Thyroid gland (tissue), 4 donors: ENCODE measurements at regions not wholly inside any gene's neighbourhood (a gene's known extent, or its start where the extent isn't known, plus 50 kb on each side); places are given as distances from the start of the nearest gene placed in this dataset.

Experiments
- DNase-seq, 2 donors: peaks; one replicate each; pipeline ENCODE4 v3.0.0-alpha.2; 2019
- H3K27ac ChIP-seq, 3 donors: fragments of 200-600 bp; sonication (generic); 1 replicate in 2 of 3; 2 replicates in 1 of 3; pipeline ENCODE4 v1.5.1; 2016 to 2019; ENCODE audit warnings: mild to moderate bottlenecking in 1 of 3, moderate library complexity in 1 of 3
- H3K27me3 ChIP-seq: fragments of 200-600 bp; sonication (generic); one replicate; pipeline ENCODE4 v1.5.1; 2019
- H3K36me3 ChIP-seq, 2 donors: fragments of 200-600 bp; sonication (generic); one replicate each; pipeline ENCODE4 v1.5.1; 2016 to 2019
- H3K4me1 ChIP-seq, 2 donors: fragments of 200-600 bp; sonication (generic); one replicate each; pipeline ENCODE4 v1.5.1; 2017 to 2019
- H3K4me3 ChIP-seq, 3 donors: fragments of 200-600 bp; sonication (generic); replicated peaks in 1 of 3; 1 replicate in 2 of 3; 2 replicates in 1 of 3; pipeline ENCODE4 v1.5.1; 2016; ENCODE audit warnings: mild to moderate bottlenecking in 1 of 3
- H3K9me3 ChIP-seq: fragments of 200-600 bp; sonication (generic); one replicate; pipeline ENCODE4 v1.5.1; 2017
- CTCF ChIP-seq, 6 experiments: fragments of 200-600 bp in 3 of 6; fragments of 450-650 bp in 3 of 6; sonication (generic) in 3 of 6; IDR thresholded peaks; one replicate each; pipeline ENCODE4 v1.5.1; 2016 to 2019; ENCODE audit warnings: antibody characterized with exemption in 6 of 6, mild to moderate bottlenecking in 2 of 6, inconsistent platforms in 1 of 6, moderate library complexity in 1 of 6
- POLR2A ChIP-seq, 2 donors: fragments of 450-650 bp; IDR thresholded peaks; one replicate each; pipeline ENCODE4 v1.6.1; 2017; ENCODE audit warnings: antibody characterized with exemption in 2 of 2, mild to moderate bottlenecking in 2 of 2, moderate library complexity in 1 of 2
- WGBS, 2 donors: methylation state at CpG; one replicate each; pipeline ENCODE4 v1.1.5; 2017; 5-methylcytosine and 5-hydroxymethylcytosine counted together
- intact Hi-C: fragments of 100-400 bp; cut with DNase I; formaldehyde crosslinking; loops from one replicate; pipeline ENCODE4 v1.15.1; 2023

GRCh38 chr15:70473581-70474370, 289.6 kb downstream of the UACA start:
- no peaks in the 10 kb centered on the region for H3K9me3 ChIP-seq
- 40 to 45% methylated on average over 15 of the region's 15 CpGs for WGBS, 2 donors
- TF ChIP-seq CTCF (IDR thresholded peaks at IDR 0.05) (no peak), POLR2A (IDR thresholded peaks at IDR 0.05) (no peak)
- H3K27me3 ChIP-seq, result no peaks in the 10 kb centered on the region
- H3K4me3 ChIP-seq, result no peak overlapping the region
- DNase-seq, result peak in 1 of 2 donors; percentile 11
- intact Hi-C loops, result loop anchor here (5.0 kb wide), 1 partner anchor 746 kb away; no protein-coding TSS in a partner anchor
- no peak overlapping the region for H3K27ac ChIP-seq
- no peaks in the 10 kb centered on the region for H3K36me3 ChIP-seq
- peaks cover 0 to 15% of the 10 kb centered on the region in 2 donors for H3K4me1 ChIP-seq

DNA sequence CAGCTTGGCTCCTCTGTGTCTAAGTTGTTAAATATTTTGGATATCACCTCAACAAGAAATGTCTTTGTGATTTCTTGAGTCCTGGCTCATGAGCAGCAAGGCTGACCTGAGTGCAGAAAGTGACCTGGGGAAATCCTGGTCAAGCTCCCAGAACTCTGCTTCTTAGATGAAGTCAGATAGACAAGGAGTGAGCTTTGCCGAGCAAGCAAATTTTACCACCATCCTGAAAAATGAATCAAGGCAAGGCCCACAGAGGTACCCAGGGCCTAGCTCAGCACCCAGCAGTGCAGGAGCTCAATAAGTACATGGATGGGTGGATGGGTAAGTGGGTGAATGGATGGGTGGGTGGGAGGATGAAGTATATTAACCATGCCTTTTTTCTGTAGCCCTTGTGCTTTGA, 291.8 kb downstream of the UACA start:
- H3K9me3 ChIP-seq, result no peaks in the 10 kb centered on the region
- 58 to 67% methylated on average over 1 of the region's 1 CpG for WGBS, 2 donors
- H3K36me3 ChIP-seq, result no peaks in the 10 kb centered on the region
- TF ChIP-seq POLR2A (IDR thresholded peaks at IDR 0.05), result no peak
- no peak for TF ChIP-seq CTCF (IDR thresholded peaks at IDR 0.05)
- H3K27ac ChIP-seq, result no peak overlapping the region
- intact Hi-C loops, result loop anchor here (5.0 kb wide), 1 partner anchor 744 kb away; no protein-coding TSS in a partner anchor
- DNase-seq, result no peak
- H3K27me3 ChIP-seq, result no peaks in the 10 kb centered on the region
- peaks cover 0 to 15% of the 10 kb centered on the region in 2 donors for H3K4me1 ChIP-seq
- H3K4me3 ChIP-seq, result no peak overlapping the region

DNA sequence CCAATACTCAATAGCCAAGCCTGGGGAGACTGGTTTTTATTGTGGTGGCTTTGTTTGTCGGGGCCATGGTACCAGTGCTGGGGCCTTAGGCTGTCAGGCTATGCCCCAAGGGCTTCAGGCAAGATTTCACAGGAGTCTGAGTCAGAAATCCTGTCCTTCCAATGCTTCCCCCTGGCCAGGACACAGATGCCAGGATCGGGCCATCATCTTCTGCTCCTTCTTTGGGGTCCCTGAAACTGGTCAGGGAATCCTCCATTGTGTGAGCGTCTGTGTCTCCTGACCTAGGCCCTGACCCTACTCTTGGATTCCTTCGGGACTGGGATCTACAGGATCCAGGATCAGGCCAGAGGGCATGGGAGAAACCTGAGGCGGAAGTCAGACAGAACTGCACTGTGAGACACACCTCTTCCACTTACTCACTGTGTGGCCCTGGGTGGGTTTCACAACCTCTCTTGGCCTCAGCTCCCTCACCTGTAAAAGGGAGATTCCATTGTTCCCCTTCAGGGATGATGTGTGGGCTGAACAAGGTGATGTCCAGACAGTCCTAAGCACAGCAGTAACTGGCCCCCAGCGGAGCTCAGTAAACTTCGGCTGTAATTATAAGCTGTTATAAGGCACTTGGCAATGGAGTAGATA, 292.7 kb downstream of the UACA start:
- no peaks in the 10 kb centered on the region for H3K27me3 ChIP-seq
- H3K4me1 ChIP-seq, result peaks cover 0 to 15% of the 10 kb centered on the region in 2 donors
- intact Hi-C loops, result loop anchor here (5.0 kb wide), 1 partner anchor 743 kb away; no protein-coding TSS in a partner anchor
- no peak overlapping the region for H3K4me3 ChIP-seq
- no peak for DNase-seq
- WGBS, 2 donors, result 85 to 91% methylated on average over 7 of the region's 7 CpGs
- H3K36me3 ChIP-seq, result no peaks in the 10 kb centered on the region
- no peak overlapping the region for H3K27ac ChIP-seq
- no peaks in the 10 kb centered on the region for H3K9me3 ChIP-seq
- TF ChIP-seq POLR2A (IDR thresholded peaks at IDR 0.05) (no peak), CTCF (IDR thresholded peaks at IDR 0.05) (no peak)

GRCh38 chr15:70469651-70470555, 293.5 kb downstream of the UACA start:
- no peaks in the 10 kb centered on the region for H3K36me3 ChIP-seq
- peaks cover 0 to 10% of the 10 kb centered on the region in 2 donors for H3K4me1 ChIP-seq
- H3K9me3 ChIP-seq, result no peaks in the 10 kb centered on the region
- TF ChIP-seq POLR2A (IDR thresholded peaks at IDR 0.05) (no peak), CTCF (IDR thresholded peaks at IDR 0.05) (no peak)
- no peak overlapping the region for H3K27ac ChIP-seq
- no peak for DNase-seq
- H3K4me3 ChIP-seq, result no peak overlapping the region
- 80 to 85% methylated on average over 10 to 16 of the region's 16 CpGs for WGBS, 2 donors
- no peaks in the 10 kb centered on the region for H3K27me3 ChIP-seq
- intact Hi-C loops, result loop anchor here (5.0 kb wide), 1 partner anchor 743 kb away; no protein-coding TSS in a partner anchor
